ENCODE measurements at regions not wholly inside any gene's neighbourhood (a gene's known extent, or its start where the extent isn't known, plus 50 kb on each side); places are given as distances from the start of the nearest gene placed in this dataset.

DNA sequence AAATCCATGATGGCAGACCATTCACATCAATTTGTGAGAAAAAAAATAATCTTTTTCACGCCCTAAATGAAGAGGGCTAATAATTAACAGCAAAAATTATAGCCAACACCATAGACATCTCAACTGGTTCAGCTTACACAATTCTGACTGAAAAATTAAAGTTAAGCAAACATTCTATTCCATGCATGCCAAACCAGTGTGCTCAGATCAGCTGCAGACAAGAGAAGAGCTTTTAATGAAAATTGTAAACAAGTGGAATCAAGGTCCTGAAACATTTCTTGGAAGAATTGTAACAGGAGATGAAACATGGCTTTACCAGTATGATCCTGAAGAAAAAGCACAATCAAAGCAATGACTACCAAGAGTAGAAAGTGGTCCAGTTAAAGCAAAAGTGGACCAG, 710.4 kb downstream of the EPHA7 start:
- no TSS peak for BruUV-seq (replicated peaks)
- TF ChIP-seq, protein P1, sequence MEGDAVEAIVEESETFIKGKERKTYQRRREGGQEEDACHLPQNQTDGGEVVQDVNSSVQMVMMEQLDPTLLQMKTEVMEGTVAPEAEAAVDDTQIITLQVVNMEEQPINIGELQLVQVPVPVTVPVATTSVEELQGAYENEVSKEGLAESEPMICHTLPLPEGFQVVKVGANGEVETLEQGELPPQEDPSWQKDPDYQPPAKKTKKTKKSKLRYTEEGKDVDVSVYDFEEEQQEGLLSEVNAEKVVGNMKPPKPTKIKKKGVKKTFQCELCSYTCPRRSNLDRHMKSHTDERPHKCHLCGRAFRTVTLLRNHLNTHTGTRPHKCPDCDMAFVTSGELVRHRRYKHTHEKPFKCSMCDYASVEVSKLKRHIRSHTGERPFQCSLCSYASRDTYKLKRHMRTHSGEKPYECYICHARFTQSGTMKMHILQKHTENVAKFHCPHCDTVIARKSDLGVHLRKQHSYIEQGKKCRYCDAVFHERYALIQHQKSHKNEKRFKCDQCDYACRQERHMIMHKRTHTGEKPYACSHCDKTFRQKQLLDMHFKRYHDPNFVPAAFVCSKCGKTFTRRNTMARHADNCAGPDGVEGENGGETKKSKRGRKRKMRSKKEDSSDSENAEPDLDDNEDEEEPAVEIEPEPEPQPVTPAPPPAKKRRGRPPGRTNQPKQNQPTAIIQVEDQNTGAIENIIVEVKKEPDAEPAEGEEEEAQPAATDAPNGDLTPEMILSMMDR (IDR thresholded peaks at IDR 0.05; ENCODE audit: insufficient read depth in 1 of 2, low read depth in 1 of 2, low read length in 1 of 2, severe bottlenecking in 1 of 2, unreplicated experiment in 1 of 2), result no peak
- no peaks in the 10 kb centered on the region for H3K27me3 Mint-ChIP-seq (ENCODE audit: insufficient read depth, unreplicated experiment)

DNA sequence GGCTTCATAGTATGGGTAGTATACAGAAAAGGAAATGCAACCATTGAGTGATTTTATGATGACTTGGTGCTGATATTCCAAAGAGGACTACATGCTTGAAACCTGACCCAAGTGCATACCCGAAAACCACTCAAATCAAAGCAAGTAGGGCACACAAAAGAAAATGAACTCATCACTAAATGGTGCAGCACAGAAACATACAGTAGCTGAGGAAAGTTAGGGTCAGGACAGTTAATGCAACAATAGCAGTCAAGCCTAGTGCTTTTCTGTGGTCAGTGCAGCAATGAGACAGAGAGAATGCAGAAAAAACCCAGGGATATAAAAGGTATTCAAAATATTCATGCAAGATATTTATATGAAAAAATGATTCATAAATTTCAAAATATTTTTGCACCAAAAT, 711.1 kb downstream of the EPHA7 start:
- Mint-ChIP-seq H3K27me3 (ENCODE audit: insufficient read depth, unreplicated experiment) (no peaks in the 10 kb centered on the region), H3K4me3 (ENCODE audit: unreplicated experiment) (no peak overlapping the region), H3K9me3 (ENCODE audit: unreplicated experiment) (no peaks in the 10 kb centered on the region), H3K27ac (ENCODE audit: unreplicated experiment) (no peak overlapping the region), H3K4me1 (ENCODE audit: low read depth, unreplicated experiment) (no peaks in the 10 kb centered on the region), H3K36me3 (ENCODE audit: insufficient read depth, unreplicated experiment) (no peaks in the 10 kb centered on the region)
- CTCF ChIA-PET, result no interaction called here
- no peaks in the 10 kb centered on the region for H3K4me1 ChIP-seq
- no peaks in the 10 kb centered on the region for H3K27me3 ChIP-seq (replicated peaks; ENCODE audit: control insufficient read depth, insufficient read depth, low read length)
- no peaks in the 10 kb centered on the region for H3K9me3 ChIP-seq
- H3K4me3 ChIP-seq (ENCODE audit: low read depth, low read length), result no peak overlapping the region
- no TSS peak for BruUV-seq (replicated peaks)
- H3K36me3 ChIP-seq (ENCODE audit: control insufficient read depth, insufficient read depth, low read length), result no peaks in the 10 kb centered on the region
- POLR2A ChIA-PET, result no interaction called here
- TF ChIP-seq, protein P1 (IDR thresholded peaks at IDR 0.05; ENCODE audit: insufficient read depth in 1 of 2, low read depth in 1 of 2, low read length in 1 of 2, severe bottlenecking in 1 of 2, unreplicated experiment in 1 of 2), result no peak
- intact Hi-C loops (cut with micrococcal nuclease; ENCODE audit: unreplicated experiment), result no loop called here
- DNase-seq, result no peak

More for the DNA sequence above, 710.4 kb downstream of the EPHA7 start:
- Mint-ChIP-seq H3K27ac (ENCODE audit: unreplicated experiment) (no peak overlapping the region), H3K4me3 (ENCODE audit: unreplicated experiment) (no peak overlapping the region), H3K4me1 (ENCODE audit: low read depth, unreplicated experiment) (no peaks in the 10 kb centered on the region), H3K36me3 (ENCODE audit: insufficient read depth, unreplicated experiment) (no peaks in the 10 kb centered on the region), H3K9me3 (ENCODE audit: unreplicated experiment) (no peaks in the 10 kb centered on the region)
- intact Hi-C loops (cut with micrococcal nuclease; ENCODE audit: unreplicated experiment), result no loop called here
- Histone ChIP-seq H3K4me1 (no peaks in the 10 kb centered on the region), H3K36me3 (ENCODE audit: control insufficient read depth, insufficient read depth, low read length) (no peaks in the 10 kb centered on the region), H3K9me3 (no peaks in the 10 kb centered on the region), H3K4me3 (ENCODE audit: low read depth, low read length) (no peak overlapping the region), H3K27me3 (replicated peaks; ENCODE audit: control insufficient read depth, insufficient read depth, low read length) (no peaks in the 10 kb centered on the region)
- DNase-seq, result no peak
- ChIA-PET POLR2A (no interaction called here), CTCF (no interaction called here)

DNA sequence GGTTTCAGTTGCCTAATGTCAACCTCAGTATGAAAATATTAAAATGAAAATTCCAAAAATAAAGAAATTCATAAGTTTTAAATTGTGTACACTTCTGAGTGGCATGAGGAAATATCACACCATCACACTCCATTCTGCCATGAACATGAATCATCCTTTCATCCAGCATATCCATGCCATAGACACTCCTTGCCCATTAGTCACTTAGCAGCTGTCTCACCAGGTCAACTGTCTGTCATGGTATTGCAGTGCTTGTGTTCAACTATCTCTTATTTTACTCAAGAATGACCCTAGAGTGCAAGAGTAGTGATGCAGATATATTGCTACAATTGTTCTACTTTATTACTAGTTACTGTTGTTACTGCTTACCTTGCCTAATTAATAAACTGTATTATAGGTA, 712.4 kb downstream of the EPHA7 start:
- no peaks in the 10 kb centered on the region for H3K4me1 ChIP-seq
- ChIA-PET CTCF (no interaction called here), POLR2A (no interaction called here)
- H3K27me3 Mint-ChIP-seq (ENCODE audit: insufficient read depth, unreplicated experiment), result no peaks in the 10 kb centered on the region
- no peaks in the 10 kb centered on the region for H3K36me3 Mint-ChIP-seq (ENCODE audit: insufficient read depth, unreplicated experiment)
- intact Hi-C loops (cut with micrococcal nuclease; ENCODE audit: unreplicated experiment), result no loop called here
- H3K4me3 Mint-ChIP-seq (ENCODE audit: unreplicated experiment), result no peak overlapping the region
- no peaks in the 10 kb centered on the region for H3K9me3 Mint-ChIP-seq (ENCODE audit: unreplicated experiment)
- no peak for DNase-seq
- BruUV-seq (replicated peaks), result no TSS peak
- H3K27me3 ChIP-seq (replicated peaks; ENCODE audit: control insufficient read depth, insufficient read depth, low read length), result no peaks in the 10 kb centered on the region
- H3K27ac Mint-ChIP-seq (ENCODE audit: unreplicated experiment), result no peak overlapping the region
- no peak overlapping the region for H3K4me3 ChIP-seq (ENCODE audit: low read depth, low read length)
- no peaks in the 10 kb centered on the region for H3K9me3 ChIP-seq
- TF ChIP-seq, protein P1 (IDR thresholded peaks at IDR 0.05; ENCODE audit: insufficient read depth in 1 of 2, low read depth in 1 of 2, low read length in 1 of 2, severe bottlenecking in 1 of 2, unreplicated experiment in 1 of 2), result no peak
- no peaks in the 10 kb centered on the region for H3K4me1 Mint-ChIP-seq (ENCODE audit: low read depth, unreplicated experiment)
- no peaks in the 10 kb centered on the region for H3K36me3 ChIP-seq (ENCODE audit: control insufficient read depth, insufficient read depth, low read length)

Measured in Caco-2 (cell line).